Fibroblast of pulmonary artery (primary cell): ENCODE measurements at regions not wholly inside any gene's neighbourhood (a gene's known extent, or its start where the extent isn't known, plus 50 kb on each side); places are given as distances from the start of the nearest gene placed in this dataset.

Experiments used
- DNase-seq: peaks from one replicate; pipeline ENCODE4 v3.0.0-alpha.2; 2010; ENCODE audit warnings: low read depth
- H3K4me3 ChIP-seq: replicated peaks from 2 replicates; pipeline ENCODE4 v1.5.1; 2011; ENCODE audit warnings: low read depth, mild to moderate bottlenecking, control low read depth, low read length, moderate library complexity
- TF ChIP-seq, protein P1 (sequence below): IDR thresholded peaks from 2 replicates; pipeline ENCODE4 v1.5.1; 2011; ENCODE audit warnings: mild to moderate bottlenecking, control low read depth, low read length, inconsistent platforms; ENCODE audit errors: missing control alignments

- H3K4me3 ChIP-seq = no peak overlapping the region
- no peak for DNase-seq
- TF ChIP-seq, protein P1, sequence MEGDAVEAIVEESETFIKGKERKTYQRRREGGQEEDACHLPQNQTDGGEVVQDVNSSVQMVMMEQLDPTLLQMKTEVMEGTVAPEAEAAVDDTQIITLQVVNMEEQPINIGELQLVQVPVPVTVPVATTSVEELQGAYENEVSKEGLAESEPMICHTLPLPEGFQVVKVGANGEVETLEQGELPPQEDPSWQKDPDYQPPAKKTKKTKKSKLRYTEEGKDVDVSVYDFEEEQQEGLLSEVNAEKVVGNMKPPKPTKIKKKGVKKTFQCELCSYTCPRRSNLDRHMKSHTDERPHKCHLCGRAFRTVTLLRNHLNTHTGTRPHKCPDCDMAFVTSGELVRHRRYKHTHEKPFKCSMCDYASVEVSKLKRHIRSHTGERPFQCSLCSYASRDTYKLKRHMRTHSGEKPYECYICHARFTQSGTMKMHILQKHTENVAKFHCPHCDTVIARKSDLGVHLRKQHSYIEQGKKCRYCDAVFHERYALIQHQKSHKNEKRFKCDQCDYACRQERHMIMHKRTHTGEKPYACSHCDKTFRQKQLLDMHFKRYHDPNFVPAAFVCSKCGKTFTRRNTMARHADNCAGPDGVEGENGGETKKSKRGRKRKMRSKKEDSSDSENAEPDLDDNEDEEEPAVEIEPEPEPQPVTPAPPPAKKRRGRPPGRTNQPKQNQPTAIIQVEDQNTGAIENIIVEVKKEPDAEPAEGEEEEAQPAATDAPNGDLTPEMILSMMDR = no peak
These were observed 123.7 kb upstream of the MCTP2 start for GRCh38 chr15:94107652-94108051.

DNA sequence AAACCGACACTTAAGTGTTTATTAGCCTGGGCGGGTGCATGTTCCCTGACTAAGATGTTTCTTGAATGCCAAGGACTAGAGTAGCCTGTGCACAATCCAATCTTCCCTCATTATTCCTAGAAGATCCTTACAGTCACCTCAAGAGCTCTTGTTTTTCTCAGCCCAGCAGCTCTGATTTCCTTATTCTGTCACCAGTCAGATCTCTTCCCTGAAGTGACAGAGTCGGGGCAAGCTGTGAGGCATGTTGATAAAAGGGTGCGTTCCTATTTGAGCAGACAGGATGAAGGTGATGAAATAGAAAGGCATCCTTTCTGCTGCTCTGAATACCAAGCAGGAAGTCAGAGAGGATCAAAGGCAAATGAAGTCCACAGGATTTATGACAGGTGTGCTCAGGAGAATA, 125.6 kb upstream of the MCTP2 start:
- TF ChIP-seq, protein P1 = no peak
- DNase-seq = no peak
- H3K4me3 ChIP-seq = no peak overlapping the region

DNA sequence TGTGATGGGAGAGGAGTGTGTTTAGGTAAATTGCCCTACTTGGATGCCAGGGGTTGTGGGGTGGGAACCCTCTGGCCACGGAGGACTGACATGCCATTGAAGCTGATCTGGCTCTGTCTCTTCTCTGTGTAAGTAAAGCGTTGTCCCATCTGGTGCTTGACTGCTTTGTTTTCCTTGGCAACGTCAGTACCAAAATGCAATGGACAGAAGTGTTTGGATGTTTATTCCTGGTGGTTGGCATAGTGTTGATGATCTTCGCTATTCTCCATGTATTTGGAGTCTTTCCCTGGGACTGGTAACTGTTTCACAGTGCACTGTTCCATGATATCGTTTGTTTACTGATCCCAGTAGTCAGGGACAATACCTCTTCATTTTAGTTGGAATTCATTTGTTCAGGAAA, 130.5 kb upstream of the MCTP2 start:
- TF ChIP-seq, protein P1 = no peak

GRCh38 chr15:94099574-94099960, 131.8 kb upstream of the MCTP2 start:
- DNase-seq = no peak
- TF ChIP-seq, protein P1 = no peak
- H3K4me3 ChIP-seq = no peak overlapping the region

More for the DNA sequence above, 130.5 kb upstream of the MCTP2 start:
- no peak for DNase-seq
- H3K4me3 ChIP-seq = no peak overlapping the region

GRCh38 chr15:94098921-94099573, 132.3 kb upstream of the MCTP2 start:
- TF ChIP-seq, protein P1 = no peak
- no peak for DNase-seq

DNA sequence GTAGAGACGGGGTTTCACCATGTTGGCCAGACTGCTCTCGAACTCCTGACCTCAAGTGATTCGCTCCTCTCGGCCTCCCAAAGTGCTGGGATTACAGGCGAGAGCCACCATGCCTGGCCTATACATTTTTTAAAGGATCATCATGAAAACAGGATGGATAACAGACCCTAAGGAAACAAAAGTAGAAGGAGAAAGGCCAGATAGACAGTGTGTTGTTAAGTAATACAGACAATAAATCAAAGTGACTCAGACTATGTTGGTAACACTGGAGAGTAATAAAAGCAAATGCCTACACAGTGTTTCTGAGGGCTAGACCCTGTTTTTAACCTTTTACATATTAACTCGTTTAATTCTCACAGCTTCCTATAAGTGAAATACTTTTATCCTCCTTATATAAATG, 133.8 kb upstream of the MCTP2 start:
- no peak overlapping the region for H3K4me3 ChIP-seq
- DNase-seq = no peak
- TF ChIP-seq, protein P1 = no peak

More at GRCh38 chr15:94098921-94099573, 132.3 kb upstream of the MCTP2 start:
- no peak overlapping the region for H3K4me3 ChIP-seq

GRCh38 chr15:94094310-94094709, 137.1 kb upstream of the MCTP2 start:
- TF ChIP-seq, protein P1 = no peak
- no peak for DNase-seq

More at GRCh38 chr15:94094310-94094709, 137.1 kb upstream of the MCTP2 start:
- no peak overlapping the region for H3K4me3 ChIP-seq
